ENCODE measurements at regions not wholly inside any gene's neighbourhood (a gene's known extent, or its start where the extent isn't known, plus 50 kb on each side); places are given as distances from the start of the nearest gene placed in this dataset.

- DNase-seq (ENCODE audit: insufficient read length) (no peak), FAIRE-seq (no peak)
- TF ChIP-seq POLR2A (IDR thresholded peaks at IDR 0.05; ENCODE audit: low read depth, low read length) (no peak), POLR2AphosphoS5 (IDR thresholded peaks at IDR 0.05; ENCODE audit: low read depth, low read length) (no peak), TAF1 (IDR thresholded peaks at IDR 0.05; ENCODE audit: borderline replicate concordance, low read depth, low read length) (no peak)
Observed at GRCh38 chr15:94130504-94130903, 100.9 kb upstream of the MCTP2 start.

DNA sequence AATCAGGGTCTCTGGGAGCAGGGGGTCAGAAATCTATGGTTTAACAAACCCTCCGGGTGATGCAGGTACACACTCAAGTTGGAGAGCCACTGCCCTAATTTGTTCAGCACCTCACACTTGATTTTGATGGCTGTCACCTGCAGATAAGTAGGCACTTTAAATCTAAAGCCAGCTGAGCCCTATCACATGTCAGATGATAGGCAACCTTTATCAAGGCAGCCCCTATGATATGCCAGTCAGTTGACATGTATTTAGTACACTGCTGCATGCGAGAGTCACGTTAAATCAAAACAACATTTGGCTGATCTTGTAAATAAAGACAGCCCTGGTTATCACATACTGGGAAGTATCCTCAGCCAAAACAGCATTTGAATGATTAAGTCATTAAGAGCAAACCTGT lies 104.4 kb upstream of the MCTP2 start:
- FAIRE-seq (no peak), DNase-seq (ENCODE audit: insufficient read length) (no peak)
- no peak for TF ChIP-seq TAF1 (IDR thresholded peaks at IDR 0.05; ENCODE audit: borderline replicate concordance, low read depth, low read length)
- TF ChIP-seq POLR2AphosphoS5 (IDR thresholded peaks at IDR 0.05; ENCODE audit: low read depth, low read length) = no peak
- no peak for TF ChIP-seq POLR2A (IDR thresholded peaks at IDR 0.05; ENCODE audit: low read depth, low read length)

DNA sequence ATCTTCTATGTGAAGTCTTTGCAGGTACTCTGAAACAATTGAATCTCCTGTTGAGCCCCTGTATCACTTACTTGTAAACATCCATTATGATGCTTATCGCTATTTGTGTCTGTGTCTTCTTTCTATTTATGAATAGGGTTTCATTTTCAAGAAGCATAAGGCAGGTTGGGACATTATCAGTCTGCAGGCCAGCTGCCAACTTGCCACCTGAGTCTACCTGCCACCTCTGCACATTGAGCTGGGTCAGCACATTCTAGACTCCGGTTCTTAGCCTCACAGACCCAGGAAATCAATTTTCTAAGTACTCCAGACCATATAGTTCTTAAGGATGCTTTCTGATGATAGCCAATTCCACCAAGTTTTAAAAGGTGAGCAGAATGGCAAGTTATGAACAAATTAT lies 105.7 kb upstream of the MCTP2 start:
- FAIRE-seq (no peak), DNase-seq (ENCODE audit: insufficient read length) (no peak)
- TF ChIP-seq POLR2AphosphoS5 (IDR thresholded peaks at IDR 0.05; ENCODE audit: low read depth, low read length) (no peak), TAF1 (IDR thresholded peaks at IDR 0.05; ENCODE audit: borderline replicate concordance, low read depth, low read length) (no peak), POLR2A (IDR thresholded peaks at IDR 0.05; ENCODE audit: low read depth, low read length) (no peak)

DNA sequence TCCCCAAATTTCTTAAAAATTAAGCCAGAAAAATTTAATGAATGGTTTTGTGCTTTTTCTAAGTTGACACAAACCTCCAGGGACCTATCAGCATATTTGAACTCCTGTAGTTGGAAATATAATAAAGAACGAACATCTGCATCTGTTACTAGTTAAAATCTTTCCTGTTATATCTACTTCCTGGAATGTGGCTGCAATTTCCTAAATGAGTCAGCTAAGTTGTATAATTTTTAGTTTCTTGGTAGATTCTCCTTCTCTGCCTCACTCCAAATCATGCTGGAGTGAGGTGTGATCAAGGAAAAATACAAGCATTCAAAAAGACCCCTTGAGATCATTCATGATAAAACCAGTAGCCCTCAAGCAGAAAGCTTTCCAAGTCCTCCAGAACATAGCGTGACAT lies 106.2 kb upstream of the MCTP2 start:
- TF ChIP-seq POLR2AphosphoS5 (IDR thresholded peaks at IDR 0.05; ENCODE audit: low read depth, low read length) (no peak), TAF1 (IDR thresholded peaks at IDR 0.05; ENCODE audit: borderline replicate concordance, low read depth, low read length) (no peak), POLR2A (IDR thresholded peaks at IDR 0.05; ENCODE audit: low read depth, low read length) (no peak)
- DNase-seq (ENCODE audit: insufficient read length) (no peak), FAIRE-seq (no peak)

DNA sequence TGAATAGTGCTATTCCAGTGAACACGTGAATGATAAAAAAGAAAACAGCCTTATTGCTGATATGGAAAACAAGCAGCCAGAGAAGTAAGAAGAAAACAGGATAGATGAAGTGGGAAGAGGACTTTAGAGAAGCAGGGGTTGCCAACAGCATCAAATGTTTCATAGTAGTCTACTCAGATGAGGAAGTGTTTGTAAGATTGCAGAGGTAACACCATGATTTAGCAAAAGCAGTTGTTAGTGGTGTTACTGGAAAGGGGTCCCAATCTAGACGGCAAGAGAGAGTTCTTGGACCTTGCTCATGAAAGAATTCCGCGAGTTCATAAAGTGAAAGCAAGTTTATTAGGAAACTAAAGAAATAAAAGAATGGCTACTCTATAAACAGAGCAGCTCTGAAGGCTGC lies 108.8 kb upstream of the MCTP2 start:
- no peak for TF ChIP-seq POLR2AphosphoS5 (IDR thresholded peaks at IDR 0.05; ENCODE audit: low read depth, low read length)
- no peak for TF ChIP-seq POLR2A (IDR thresholded peaks at IDR 0.05; ENCODE audit: low read depth, low read length)
- TF ChIP-seq TAF1 (IDR thresholded peaks at IDR 0.05; ENCODE audit: borderline replicate concordance, low read depth, low read length) = no peak
- no peak for DNase-seq (ENCODE audit: insufficient read length)
- no peak for FAIRE-seq

GRCh38 chr15:94119923-94120775 lies 111.2 kb upstream of the MCTP2 start:
- no peak for TF ChIP-seq POLR2A (IDR thresholded peaks at IDR 0.05; ENCODE audit: low read depth, low read length)
- no peak for TF ChIP-seq POLR2AphosphoS5 (IDR thresholded peaks at IDR 0.05; ENCODE audit: low read depth, low read length)
- TF ChIP-seq TAF1 (IDR thresholded peaks at IDR 0.05; ENCODE audit: borderline replicate concordance, low read depth, low read length) = no peak
- FAIRE-seq = peak; percentile 91
- peak; percentile 2 for DNase-seq (ENCODE audit: insufficient read length)

DNA sequence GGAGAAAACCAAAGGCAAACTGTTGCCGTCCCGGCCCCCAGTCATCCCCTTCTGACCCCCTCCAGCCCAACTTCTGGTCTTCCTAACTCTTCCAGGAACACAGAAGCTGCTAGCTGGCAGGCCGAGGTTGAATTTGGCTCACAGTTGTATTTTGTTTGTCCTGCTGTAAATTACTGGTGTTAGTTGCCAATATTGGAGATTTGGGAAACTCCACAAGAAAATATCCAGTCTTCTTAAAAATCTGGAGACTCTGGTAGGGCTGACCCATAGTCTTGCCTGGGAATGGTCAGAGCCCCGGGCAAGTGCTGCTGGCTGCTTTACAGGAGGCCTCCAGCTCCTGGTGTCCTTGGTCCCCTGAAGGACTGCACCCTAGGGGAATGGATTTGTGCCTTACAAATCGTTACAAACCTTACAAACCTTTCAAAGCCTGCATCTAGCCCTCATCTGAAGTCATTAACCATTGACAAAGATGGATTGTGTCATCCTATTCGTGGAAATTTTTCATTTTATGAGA lies 112.0 kb upstream of the MCTP2 start:
- FAIRE-seq = no peak

GRCh38 chr15:94110476-94111130 lies 120.8 kb upstream of the MCTP2 start:
- DNase-seq (ENCODE audit: insufficient read length) (no peak), FAIRE-seq (no peak)
- TF ChIP-seq POLR2AphosphoS5 (IDR thresholded peaks at IDR 0.05; ENCODE audit: low read depth, low read length) (no peak), POLR2A (IDR thresholded peaks at IDR 0.05; ENCODE audit: low read depth, low read length) (no peak), TAF1 (IDR thresholded peaks at IDR 0.05; ENCODE audit: borderline replicate concordance, low read depth, low read length) (no peak)

More for the DNA sequence above, 112.0 kb upstream of the MCTP2 start:
- TF ChIP-seq POLR2AphosphoS5 (IDR thresholded peaks at IDR 0.05; ENCODE audit: low read depth, low read length) (no peak), POLR2A (IDR thresholded peaks at IDR 0.05; ENCODE audit: low read depth, low read length) (no peak), TAF1 (IDR thresholded peaks at IDR 0.05; ENCODE audit: borderline replicate concordance, low read depth, low read length) (no peak)
- DNase-seq (ENCODE audit: insufficient read length) = no peak

DNA sequence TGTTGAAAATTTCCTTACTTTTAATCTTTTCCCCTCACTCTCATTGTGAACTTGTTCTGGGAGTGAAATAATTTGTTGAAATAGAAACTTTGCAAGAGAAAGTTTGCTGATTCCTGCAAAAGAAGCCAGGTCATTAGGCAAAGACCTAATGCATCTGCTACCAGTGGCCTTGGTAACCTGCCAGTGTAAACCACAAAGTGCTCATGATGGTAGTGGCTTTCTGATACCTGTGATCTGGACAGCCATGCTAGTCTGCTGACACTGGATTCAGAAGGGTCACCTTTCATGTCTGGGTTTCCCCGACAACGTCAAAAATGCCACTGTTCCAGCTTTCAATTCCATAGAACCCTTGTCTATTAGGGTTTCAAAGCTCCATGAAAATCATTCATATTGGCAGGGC lies 123.7 kb upstream of the MCTP2 start:
- no peak for FAIRE-seq
- TF ChIP-seq POLR2AphosphoS5 (IDR thresholded peaks at IDR 0.05; ENCODE audit: low read depth, low read length) (no peak), POLR2A (IDR thresholded peaks at IDR 0.05; ENCODE audit: low read depth, low read length) (no peak), TAF1 (IDR thresholded peaks at IDR 0.05; ENCODE audit: borderline replicate concordance, low read depth, low read length) (no peak)
- no peak for DNase-seq (ENCODE audit: insufficient read length)

DNA sequence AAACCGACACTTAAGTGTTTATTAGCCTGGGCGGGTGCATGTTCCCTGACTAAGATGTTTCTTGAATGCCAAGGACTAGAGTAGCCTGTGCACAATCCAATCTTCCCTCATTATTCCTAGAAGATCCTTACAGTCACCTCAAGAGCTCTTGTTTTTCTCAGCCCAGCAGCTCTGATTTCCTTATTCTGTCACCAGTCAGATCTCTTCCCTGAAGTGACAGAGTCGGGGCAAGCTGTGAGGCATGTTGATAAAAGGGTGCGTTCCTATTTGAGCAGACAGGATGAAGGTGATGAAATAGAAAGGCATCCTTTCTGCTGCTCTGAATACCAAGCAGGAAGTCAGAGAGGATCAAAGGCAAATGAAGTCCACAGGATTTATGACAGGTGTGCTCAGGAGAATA lies 125.6 kb upstream of the MCTP2 start:
- DNase-seq (ENCODE audit: insufficient read length) (no peak), FAIRE-seq (no peak)
- TF ChIP-seq TAF1 (IDR thresholded peaks at IDR 0.05; ENCODE audit: borderline replicate concordance, low read depth, low read length) = no peak
- no peak for TF ChIP-seq POLR2AphosphoS5 (IDR thresholded peaks at IDR 0.05; ENCODE audit: low read depth, low read length)
- no peak for TF ChIP-seq POLR2A (IDR thresholded peaks at IDR 0.05; ENCODE audit: low read depth, low read length)

DNA sequence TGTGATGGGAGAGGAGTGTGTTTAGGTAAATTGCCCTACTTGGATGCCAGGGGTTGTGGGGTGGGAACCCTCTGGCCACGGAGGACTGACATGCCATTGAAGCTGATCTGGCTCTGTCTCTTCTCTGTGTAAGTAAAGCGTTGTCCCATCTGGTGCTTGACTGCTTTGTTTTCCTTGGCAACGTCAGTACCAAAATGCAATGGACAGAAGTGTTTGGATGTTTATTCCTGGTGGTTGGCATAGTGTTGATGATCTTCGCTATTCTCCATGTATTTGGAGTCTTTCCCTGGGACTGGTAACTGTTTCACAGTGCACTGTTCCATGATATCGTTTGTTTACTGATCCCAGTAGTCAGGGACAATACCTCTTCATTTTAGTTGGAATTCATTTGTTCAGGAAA lies 130.5 kb upstream of the MCTP2 start:
- TF ChIP-seq TAF1 (IDR thresholded peaks at IDR 0.05; ENCODE audit: borderline replicate concordance, low read depth, low read length) (no peak), POLR2AphosphoS5 (IDR thresholded peaks at IDR 0.05; ENCODE audit: low read depth, low read length) (no peak), POLR2A (IDR thresholded peaks at IDR 0.05; ENCODE audit: low read depth, low read length) (no peak)
- DNase-seq (ENCODE audit: insufficient read length) (no peak), FAIRE-seq (no peak)

- DNase-seq (ENCODE audit: insufficient read length) = no peak
- TF ChIP-seq TAF1 (IDR thresholded peaks at IDR 0.05; ENCODE audit: borderline replicate concordance, low read depth, low read length) (no peak), POLR2A (IDR thresholded peaks at IDR 0.05; ENCODE audit: low read depth, low read length) (no peak), POLR2AphosphoS5 (IDR thresholded peaks at IDR 0.05; ENCODE audit: low read depth, low read length) (no peak)
Observed at GRCh38 chr15:94099574-94099960, 131.8 kb upstream of the MCTP2 start.

More at GRCh38 chr15:94099574-94099960, 131.8 kb upstream of the MCTP2 start:
- no peak for FAIRE-seq
